Spleen (tissue), 11 donors: ENCODE measurements at regions not wholly inside any gene's neighbourhood (a gene's known extent, or its start where the extent isn't known, plus 50 kb on each side); places are given as distances from the start of the nearest gene placed in this dataset.

ENCODE experiments used
- DNase-seq: peaks from one replicate; pipeline ENCODE4 v3.0.0-alpha.2; 2020
- H3K27ac ChIP-seq, 8 donors: fragments of 200-600 bp; sonication (generic) in 7 of 8; 1 replicate in 4 of 8; 2 replicates in 4 of 8; pipeline versions ENCODE4 v1.5.0 to v1.8.0; 2016 to 2021; ENCODE audit warnings: inconsistent platforms in 4 of 8, mild to moderate bottlenecking in 4 of 8, moderate library complexity in 1 of 8
- H3K27me3 ChIP-seq, 7 donors: fragments of 200-600 bp; sonication (generic) in 6 of 7; replicated peaks in 1 of 7; 1 replicate in 4 of 7; 2 replicates in 3 of 7; pipeline versions ENCODE4 v1.5.0 to v1.8.0; 2016 to 2021; ENCODE audit warnings: inconsistent platforms in 3 of 7, mild to moderate bottlenecking in 1 of 7
- H3K36me3 ChIP-seq, 6 donors: fragments of 200-600 bp; sonication (generic) in 5 of 6; 1 replicate in 4 of 6; 2 replicates in 2 of 6; pipeline versions ENCODE4 v1.5.0 to v1.8.0; 2016 to 2021; ENCODE audit warnings: inconsistent platforms in 2 of 6
- H3K4me1 ChIP-seq, 6 donors: fragments of 200-600 bp; sonication (generic) in 5 of 6; 1 replicate in 3 of 6; 2 replicates in 3 of 6; pipeline versions ENCODE4 v1.5.0 to v1.8.0; 2016 to 2021; ENCODE audit warnings: inconsistent platforms in 3 of 6
- H3K4me3 ChIP-seq, 8 donors: fragments of 200-600 bp; sonication (generic) in 7 of 8; 1 replicate in 4 of 8; 2 replicates in 4 of 8; pipeline versions ENCODE4 v1.5.0 to v1.8.0; 2016 to 2021; ENCODE audit warnings: inconsistent platforms in 4 of 8, mild to moderate bottlenecking in 4 of 8, moderate library complexity in 2 of 8
- H3K9me3 ChIP-seq, 8 donors: fragments of 200-600 bp; sonication (generic) in 7 of 8; 1 replicate in 4 of 8; 2 replicates in 4 of 8; pipeline versions ENCODE4 v1.5.0 to v1.8.0; 2016 to 2021; ENCODE audit warnings: inconsistent platforms in 4 of 8
- CTCF ChIP-seq, 11 experiments: fragments of 200-600 bp in 7 of 11; fragments of 450-650 bp in 4 of 11; sonication (generic) in 4 of 11; IDR thresholded peaks in 8 of 11; conservative IDR thresholded peaks in 3 of 11; 1 replicate in 7 of 11; 2 replicates in 4 of 11; pipeline versions ENCODE4 v1.4.0 to v1.8.0; 2016 to 2021; ENCODE audit warnings: antibody characterized with exemption in 11 of 11, inconsistent platforms in 4 of 11, mild to moderate bottlenecking in 1 of 11
- POLR2A ChIP-seq, 3 donors: fragments of 450-650 bp; IDR thresholded peaks; one replicate each; pipeline ENCODE4 v1.5.1; 2017; ENCODE audit warnings: antibody characterized with exemption in 3 of 3, mild to moderate bottlenecking in 1 of 3
- POLR2AphosphoS5 ChIP-seq, 3 donors: sonication (generic); formaldehyde crosslinking; IDR thresholded peaks; one replicate each; pipeline ENCODE4 v1.5.1; 2017; ENCODE audit warnings: antibody characterized with exemption in 3 of 3
- WGBS, 5 donors: extraction: QIAGEN DNeasy Blood & Tissue Kit in 3 of 5; methylation state at CpG; one replicate each; pipeline versions ENCODE4 v1.1.5 to v1.1.7; 2013 to 2018; 5-methylcytosine and 5-hydroxymethylcytosine counted together
- intact Hi-C: fragments of 100-400 bp; cut with DNase I; formaldehyde crosslinking; loops from one replicate; pipeline ENCODE4 v1.15.0; 2023; ENCODE audit warnings: low total_unique reads
- donor health status: healthy with polysubstance abuse.
- donor health status: DM: no; HTN: no; CAD: no; lungs with moderate emphysema.
- donor health status: DM: no; HTN: no; CAD: no.
- donor health status: Bipolar disorder and iron deficiency.
- donor health status: healthy.
- donor health status: DM: no; HTN: no; CAD: no.
- donor health status: DM: yes; HTN: yes; CAD: no.

- Histone ChIP-seq H3K27me3 (peaks cover 0 to 13% (median 0%) of the 10 kb centered on the region in 7 donors), H3K36me3 (no peaks in the 10 kb centered on the region), H3K9me3 (no peaks in the 10 kb centered on the region), H3K4me3 (no peak overlapping the region), H3K4me1 (no peaks in the 10 kb centered on the region), H3K27ac (no peak overlapping the region)
- intact Hi-C loops = no loop called here
- WGBS, 5 donors = 60 to 72% (median 63%) methylated on average over 3 of the region's 3 CpGs
- DNase-seq = no peak
- TF ChIP-seq POLR2AphosphoS5 (IDR thresholded peaks at IDR 0.05) (no peak), CTCF (IDR thresholded peaks at IDR 0.05 in 8 of 11, conservative IDR thresholded peaks at IDR 0.05 in 3 of 11) (no peak), POLR2A (IDR thresholded peaks at IDR 0.05) (no peak)
Measured at GRCh38 chr2:60627412-60627811, 74.0 kb upstream of the BCL11A start.

- Histone ChIP-seq H3K4me1 (no peaks in the 10 kb centered on the region), H3K9me3 (no peaks in the 10 kb centered on the region), H3K36me3 (no peaks in the 10 kb centered on the region), H3K27me3 (peaks cover 0 to 13% (median 0%) of the 10 kb centered on the region in 7 donors), H3K4me3 (no peak overlapping the region), H3K27ac (no peak overlapping the region)
- intact Hi-C loops = no loop called here
- TF ChIP-seq CTCF (IDR thresholded peaks at IDR 0.05 in 8 of 11, conservative IDR thresholded peaks at IDR 0.05 in 3 of 11) (no peak), POLR2A (IDR thresholded peaks at IDR 0.05) (no peak), POLR2AphosphoS5 (IDR thresholded peaks at IDR 0.05) (no peak)
- 78 to 89% (median 84%) methylated on average over 4 of the region's 4 CpGs for WGBS, 5 donors
- no peak for DNase-seq
Measured at GRCh38 chr2:60628026-60628425, 74.6 kb upstream of the BCL11A start.

GRCh38 chr2:60628615-60629304 is 75.3 kb upstream of the BCL11A start:
- 63 to 83% (median 67%) methylated on average over 4 of the region's 4 CpGs for WGBS, 5 donors
- no peak overlapping the region for H3K4me3 ChIP-seq
- intact Hi-C loops = no loop called here
- H3K36me3 ChIP-seq = no peaks in the 10 kb centered on the region
- no peak for TF ChIP-seq POLR2AphosphoS5 (IDR thresholded peaks at IDR 0.05)
- H3K9me3 ChIP-seq = no peaks in the 10 kb centered on the region
- H3K4me1 ChIP-seq = no peaks in the 10 kb centered on the region
- no peak overlapping the region for H3K27ac ChIP-seq
- H3K27me3 ChIP-seq = peaks cover 0 to 13% (median 0%) of the 10 kb centered on the region in 7 donors
- no peak for DNase-seq

GRCh38 chr2:60629305-60629662 is 75.8 kb upstream of the BCL11A start:
- TF ChIP-seq POLR2AphosphoS5 (IDR thresholded peaks at IDR 0.05) = no peak
- no peak overlapping the region for H3K27ac ChIP-seq
- no peak for DNase-seq
- intact Hi-C loops = no loop called here
- no peaks in the 10 kb centered on the region for H3K36me3 ChIP-seq
- H3K27me3 ChIP-seq = peaks cover 0 to 13% (median 0%) of the 10 kb centered on the region in 7 donors
- H3K4me1 ChIP-seq = no peaks in the 10 kb centered on the region
- WGBS, 5 donors = 54 to 75% (median 69%) methylated on average over 3 of the region's 3 CpGs
- H3K4me3 ChIP-seq = no peak overlapping the region
- no peaks in the 10 kb centered on the region for H3K9me3 ChIP-seq

- TF ChIP-seq POLR2AphosphoS5 (IDR thresholded peaks at IDR 0.05) (no peak), POLR2A (IDR thresholded peaks at IDR 0.05) (no peak), CTCF (IDR thresholded peaks at IDR 0.05 in 8 of 11, conservative IDR thresholded peaks at IDR 0.05 in 3 of 11) (no peak)
- Histone ChIP-seq H3K27ac (no peak overlapping the region), H3K27me3 (peaks cover 0 to 13% (median 0%) of the 10 kb centered on the region in 7 donors), H3K4me1 (no peaks in the 10 kb centered on the region), H3K9me3 (no peaks in the 10 kb centered on the region), H3K36me3 (no peaks in the 10 kb centered on the region), H3K4me3 (no peak overlapping the region)
- 67 to 98% (median 84%) methylated on average over 4 of the region's 4 CpGs for WGBS, 5 donors
- intact Hi-C loops = no loop called here
- no peak for DNase-seq
Measured at GRCh38 chr2:60629801-60630385, 76.4 kb upstream of the BCL11A start.
